Adrenal gland (tissue), 5 donors: ENCODE measurements at regions not wholly inside any gene's neighbourhood (a gene's known extent, or its start where the extent isn't known, plus 50 kb on each side); places are given as distances from the start of the nearest gene placed in this dataset.

Experiments
- CTCF ChIP-seq, 6 experiments: fragments of 450-650 bp in 4 of 6; fragments of 200-600 bp in 2 of 6; sonication (generic) in 1 of 6; IDR thresholded peaks; 1 replicate in 5 of 6; 2 replicates in 1 of 6; pipeline versions ENCODE4 v1.5.1 to v1.8.0; 2016 to 2021; ENCODE audit warnings: antibody characterized with exemption in 6 of 6, mild to moderate bottlenecking in 2 of 6, moderate library complexity in 1 of 6
- POLR2A ChIP-seq, 2 donors: fragments of 450-650 bp; IDR thresholded peaks; one replicate each; pipeline ENCODE4 v1.6.1; 2017; ENCODE audit warnings: antibody characterized with exemption in 2 of 2, mild to moderate bottlenecking in 2 of 2, moderate library complexity in 1 of 2
- donor health status: DM: no; HTN: no; CAD: no.

- no peak for TF ChIP-seq POLR2A (IDR thresholded peaks at IDR 0.05)
- TF ChIP-seq CTCF (IDR thresholded peaks at IDR 0.05), result no peak
These were observed 56.2 kb downstream of the GAS1 start for GRCh38 chr9:86891091-86891490.
